Tibial nerve (tissue), 4 donors: ENCODE measurements at regions not wholly inside any gene's neighbourhood (a gene's known extent, or its start where the extent isn't known, plus 50 kb on each side); places are given as distances from the start of the nearest gene placed in this dataset.

Experiments used
- CTCF ChIP-seq, 5 experiments: fragments of 200-600 bp in 3 of 5; fragments of 450-650 bp in 2 of 5; sonication (generic) in 3 of 5; IDR thresholded peaks; one replicate each; pipeline ENCODE4 v1.5.1; 2016 to 2019; ENCODE audit warnings: antibody characterized with exemption in 5 of 5, mild to moderate bottlenecking in 3 of 5, moderate library complexity in 2 of 5
- EP300 ChIP-seq, 2 donors: sonication (generic); formaldehyde crosslinking; IDR thresholded peaks; one replicate each; pipeline ENCODE4 v1.6.1; 2017; ENCODE audit warnings: antibody characterized with exemption in 2 of 2, mild to moderate bottlenecking in 1 of 2
- POLR2A ChIP-seq, 2 donors: fragments of 450-650 bp; IDR thresholded peaks; one replicate each; pipeline ENCODE4 v1.6.1; 2017; ENCODE audit warnings: antibody characterized with exemption in 2 of 2, mild to moderate bottlenecking in 2 of 2, moderate library complexity in 2 of 2

DNA sequence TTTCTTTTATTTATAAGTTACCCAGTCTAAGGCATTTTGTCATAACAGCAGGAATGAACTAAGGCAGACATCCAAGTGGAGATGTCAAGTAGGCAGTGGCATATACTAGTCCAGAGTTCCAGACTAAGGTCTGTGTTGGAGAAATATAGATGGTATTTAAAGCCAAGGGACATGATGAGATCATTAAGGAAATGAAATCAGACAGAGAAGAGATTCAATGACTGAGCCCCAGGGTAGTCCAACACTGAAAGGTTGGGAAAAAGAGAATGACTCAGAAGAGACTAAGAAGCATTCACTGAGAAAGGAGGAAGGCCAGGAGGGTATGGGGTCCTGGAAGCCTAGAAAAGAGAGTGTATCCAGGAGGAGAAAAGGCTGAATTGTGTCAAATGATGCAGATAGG is 442.2 kb upstream of the CCDC196 start:
- TF ChIP-seq CTCF (IDR thresholded peaks at IDR 0.05) (no peak), POLR2A (IDR thresholded peaks at IDR 0.05) (no peak), EP300 (IDR thresholded peaks at IDR 0.05) (no peak)
